Upper lobe of left lung (tissue), 6 donors: ENCODE measurements at regions not wholly inside any gene's neighbourhood (a gene's known extent, or its start where the extent isn't known, plus 50 kb on each side); places are given as distances from the start of the nearest gene placed in this dataset.
"Not testable (repeated sequence)": the region's sequence is repeated elsewhere in the genome, so short reads cannot be mapped to it uniquely, and the experiment has no call there.

Source experiments
- ATAC-seq, 2 donors: fragments of 200-7000 bp; cut with Tn5 transposase; one replicate each; pipeline ENCODE4 v1.9.1; 2022; ENCODE audit warnings: mild to moderate bottlenecking in 2 of 2, moderate library complexity in 2 of 2; ENCODE audit not compliant: low FRiP score in 2 of 2
- DNase-seq, 2 donors: peaks; one replicate each; pipeline ENCODE4 v3.0.0-alpha.2; 2019 to 2020
- H3K27ac ChIP-seq, 4 donors: fragments of 200-600 bp; sonication (generic); one replicate each; pipeline ENCODE4 v1.5.1; 2016 to 2019
- H3K27me3 ChIP-seq, 4 donors: fragments of 200-600 bp; sonication (generic); one replicate each; pipeline ENCODE4 v1.5.1; 2017 to 2019
- H3K36me3 ChIP-seq, 4 donors: fragments of 200-600 bp; sonication (generic); one replicate each; pipeline ENCODE4 v1.5.1; 2016 to 2019
- H3K4me1 ChIP-seq, 4 donors: fragments of 200-600 bp; sonication (generic); one replicate each; pipeline ENCODE4 v1.5.1; 2018 to 2019
- H3K4me3 ChIP-seq, 4 donors: fragments of 200-600 bp; sonication (generic); one replicate each; pipeline ENCODE4 v1.5.1; 2017 to 2019; ENCODE audit warnings: mild to moderate bottlenecking in 2 of 4, moderate library complexity in 1 of 4
- H3K9me3 ChIP-seq, 4 donors: fragments of 200-600 bp; sonication (generic); one replicate each; pipeline ENCODE4 v1.5.1; 2018 to 2019
- WGBS, 2 donors: methylation state at CpG; one replicate each; pipeline ENCODE4 v1.1.5; 2017 to 2018; 5-methylcytosine and 5-hydroxymethylcytosine counted together
- donor health status: DM: no; HTN: no; CAD: no; lungs with moderate emphysema.
- donor health status: DM: no; HTN: yes; CAD: no; lungs with severe emphysema.

DNA sequence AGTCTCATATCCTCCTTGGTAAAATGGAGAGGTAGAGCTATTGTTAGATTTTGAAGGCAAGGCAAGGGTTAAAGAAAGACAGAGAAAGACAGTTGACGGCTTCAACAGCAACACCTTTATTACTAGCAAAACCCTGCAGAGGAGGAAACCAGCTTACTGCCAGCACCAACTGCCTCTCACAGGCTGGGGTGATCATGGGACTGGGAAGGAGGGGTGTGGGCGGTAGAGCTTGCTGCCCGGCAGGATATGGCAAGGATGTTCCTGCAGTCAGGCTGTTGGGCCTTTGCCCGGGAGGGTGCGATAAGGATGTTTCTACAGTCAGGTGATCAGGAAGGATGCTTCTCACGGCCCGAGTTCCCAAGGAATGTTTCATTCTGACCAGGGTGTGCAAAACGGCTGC, 310.0 kb downstream of the FOXD4L4 start:
- not testable (repeated sequence) for H3K4me1 ChIP-seq, H3K4me3 ChIP-seq, H3K9me3 ChIP-seq, H3K36me3 ChIP-seq, ATAC-seq, DNase-seq, H3K27me3 ChIP-seq, H3K27ac ChIP-seq
- WGBS, 2 donors, result no CpG with 5 or more reads among the region's 8 CpGs

GRCh38 chr9:66049721-66050120, 312.8 kb downstream of the FOXD4L4 start:
- DNase-seq, H3K27me3 ChIP-seq, H3K36me3 ChIP-seq, ATAC-seq, H3K9me3 ChIP-seq, H3K4me3 ChIP-seq, H3K27ac ChIP-seq, H3K4me1 ChIP-seq: not testable (repeated sequence)
- WGBS, 2 donors, result no CpG with 5 or more reads among the region's 2 CpGs

- not testable (repeated sequence) for DNase-seq, ATAC-seq
- no CpG with 5 or more reads among the region's 2 CpGs for WGBS, 2 donors
These were observed 317.8 kb downstream of the FOXD4L4 start for GRCh38 chr9:66054705-66055104.

GRCh38 chr9:66060681-66061080, 323.7 kb downstream of the FOXD4L4 start:
- H3K4me3 ChIP-seq, ATAC-seq, DNase-seq, H3K9me3 ChIP-seq, H3K4me1 ChIP-seq, H3K27ac ChIP-seq, H3K27me3 ChIP-seq, H3K36me3 ChIP-seq: not testable (repeated sequence)
- WGBS, 2 donors, result no CpG with 5 or more reads among the region's 1 CpG

More at GRCh38 chr9:66054705-66055104, 317.8 kb downstream of the FOXD4L4 start:
- H3K9me3 ChIP-seq, H3K36me3 ChIP-seq, H3K4me3 ChIP-seq, H3K4me1 ChIP-seq, H3K27me3 ChIP-seq, H3K27ac ChIP-seq: not testable (repeated sequence)

- H3K36me3 ChIP-seq, DNase-seq, H3K27me3 ChIP-seq, H3K9me3 ChIP-seq, H3K4me3 ChIP-seq, ATAC-seq, H3K4me1 ChIP-seq, H3K27ac ChIP-seq: not testable (repeated sequence)
- no CpG with 5 or more reads among the region's 1 CpG for WGBS, 2 donors
These were observed 326.9 kb downstream of the FOXD4L4 start for GRCh38 chr9:66063822-66064221.

GRCh38 chr9:66065735-66066134, 328.8 kb downstream of the FOXD4L4 start:
- WGBS, 2 donors, result 70% methylated on average over 4 of the region's 5 CpGs; no CpG with 5 or more reads in 1 of the 2 donors
- H3K4me3 ChIP-seq, H3K4me1 ChIP-seq, H3K27ac ChIP-seq, H3K9me3 ChIP-seq, H3K36me3 ChIP-seq, ATAC-seq, H3K27me3 ChIP-seq: not testable (repeated sequence)
- DNase-seq, result peak; percentile 34 to 86

DNA sequence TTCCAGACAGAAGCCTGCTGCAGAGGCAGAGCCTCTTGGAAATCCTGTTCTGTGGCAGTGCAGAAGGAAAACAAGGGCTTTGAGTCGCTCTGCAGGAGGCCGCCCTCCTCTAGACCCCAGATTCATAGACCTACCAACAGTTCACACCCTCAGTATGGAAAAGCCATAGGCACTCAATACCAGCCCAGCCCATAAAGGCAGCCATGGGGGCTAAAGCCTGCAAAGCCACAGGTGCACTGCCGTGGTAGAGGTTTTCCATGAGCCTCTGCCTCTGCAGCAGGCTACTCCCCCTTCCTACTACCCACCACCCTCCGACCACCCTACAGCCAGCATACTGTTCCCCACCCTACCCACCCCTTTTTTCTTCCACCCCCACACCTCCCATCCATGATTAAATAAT, 330.3 kb downstream of the FOXD4L4 start:
- not testable (repeated sequence) for H3K27ac ChIP-seq, H3K9me3 ChIP-seq, DNase-seq, H3K27me3 ChIP-seq, H3K36me3 ChIP-seq, ATAC-seq, H3K4me3 ChIP-seq, H3K4me1 ChIP-seq
- WGBS, 2 donors, result 88 to 95% methylated on average over 3 of the region's 4 CpGs

DNA sequence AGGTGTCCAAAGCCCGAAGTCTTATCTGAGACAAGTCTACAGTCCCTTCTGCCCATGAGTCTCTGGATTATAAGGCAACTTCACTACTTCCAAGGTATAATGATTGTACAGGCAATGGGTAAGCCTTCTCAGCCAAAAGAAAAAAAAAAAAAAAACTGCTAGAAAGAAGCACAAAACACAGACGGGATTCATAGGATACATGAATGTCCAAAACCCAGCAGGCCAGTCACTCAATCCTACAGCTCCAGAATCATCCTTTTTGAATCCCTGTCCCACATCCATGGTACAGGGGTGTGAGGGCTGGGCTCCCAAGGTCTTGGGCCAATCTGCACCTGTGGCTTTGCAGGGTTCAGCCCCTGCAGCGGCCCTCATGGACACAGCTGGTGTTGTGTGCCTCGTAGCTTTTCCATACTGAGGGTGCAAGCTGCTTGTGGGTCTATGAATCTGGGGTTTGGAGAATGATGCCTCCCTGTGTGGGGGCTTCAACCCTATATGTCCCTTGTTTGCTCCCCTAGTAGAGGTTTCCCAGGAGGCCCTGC, 331.6 kb downstream of the FOXD4L4 start:
- WGBS, 2 donors, result 85 to 88% methylated on average over 2 to 3 of the region's 4 CpGs
- not testable (repeated sequence) for H3K4me1 ChIP-seq, H3K4me3 ChIP-seq, H3K9me3 ChIP-seq, H3K36me3 ChIP-seq, H3K27ac ChIP-seq, DNase-seq, H3K27me3 ChIP-seq
- ATAC-seq, result peak; percentile 19 to 50

DNA sequence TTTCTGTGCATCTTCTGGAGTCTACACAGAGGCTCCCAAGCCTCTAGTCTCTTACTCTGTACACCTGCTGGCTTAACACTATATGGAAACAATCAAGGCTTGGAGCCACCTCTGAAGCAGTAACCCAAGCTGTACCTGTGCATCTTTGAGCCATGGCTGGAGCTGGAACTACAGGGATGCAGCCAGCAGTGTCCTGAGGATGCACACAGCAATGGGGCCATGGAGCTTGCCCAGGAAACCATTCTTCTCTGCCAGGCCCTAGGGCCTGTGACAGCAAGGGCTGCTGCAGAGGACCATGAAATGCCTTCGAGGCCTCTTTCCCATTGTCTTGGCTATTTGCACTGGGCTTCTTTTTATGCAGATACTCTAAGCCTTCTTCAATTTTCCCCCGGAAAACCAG, 332.1 kb downstream of the FOXD4L4 start:
- peak; percentile 43 to 49 for ATAC-seq
- H3K9me3 ChIP-seq, H3K27ac ChIP-seq, H3K4me3 ChIP-seq, H3K27me3 ChIP-seq, DNase-seq, H3K36me3 ChIP-seq, H3K4me1 ChIP-seq: not testable (repeated sequence)
- 71 to 86% methylated on average over 1 of the region's 2 CpGs for WGBS, 2 donors

DNA sequence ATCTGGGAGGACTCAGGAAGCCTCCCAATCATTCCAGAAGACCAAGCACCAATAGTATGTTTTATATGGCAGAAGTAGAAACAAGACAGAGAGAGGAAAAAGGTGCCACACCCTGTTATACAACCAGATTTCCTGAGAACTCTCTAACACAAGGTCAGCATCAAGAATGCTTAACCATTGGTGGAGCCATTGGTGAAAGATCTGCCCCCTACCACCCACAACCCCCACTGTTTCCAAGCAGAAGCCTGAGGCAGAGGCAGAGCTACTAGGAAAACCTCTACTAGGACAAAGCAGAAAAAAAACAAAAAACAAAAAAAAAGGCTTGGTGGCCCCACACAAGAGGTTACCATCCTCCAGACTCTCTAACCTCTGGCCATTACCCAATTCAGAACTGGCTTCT, 336.2 kb downstream of the FOXD4L4 start:
- not testable (repeated sequence) for ATAC-seq, H3K4me3 ChIP-seq, H3K4me1 ChIP-seq, DNase-seq, H3K36me3 ChIP-seq, H3K27ac ChIP-seq, H3K27me3 ChIP-seq, H3K9me3 ChIP-seq

GRCh38 chr9:66082811-66083210, 345.9 kb downstream of the FOXD4L4 start:
- not testable (repeated sequence) for H3K27ac ChIP-seq, ATAC-seq, DNase-seq, H3K27me3 ChIP-seq, H3K36me3 ChIP-seq, H3K4me3 ChIP-seq, H3K9me3 ChIP-seq, H3K4me1 ChIP-seq
- no CpG with 5 or more reads among the region's 1 CpG for WGBS, 2 donors
